ENCODE measurements at regions not wholly inside any gene's neighbourhood (a gene's known extent, or its start where the extent isn't known, plus 50 kb on each side); places are given as distances from the start of the nearest gene placed in this dataset.

DNA sequence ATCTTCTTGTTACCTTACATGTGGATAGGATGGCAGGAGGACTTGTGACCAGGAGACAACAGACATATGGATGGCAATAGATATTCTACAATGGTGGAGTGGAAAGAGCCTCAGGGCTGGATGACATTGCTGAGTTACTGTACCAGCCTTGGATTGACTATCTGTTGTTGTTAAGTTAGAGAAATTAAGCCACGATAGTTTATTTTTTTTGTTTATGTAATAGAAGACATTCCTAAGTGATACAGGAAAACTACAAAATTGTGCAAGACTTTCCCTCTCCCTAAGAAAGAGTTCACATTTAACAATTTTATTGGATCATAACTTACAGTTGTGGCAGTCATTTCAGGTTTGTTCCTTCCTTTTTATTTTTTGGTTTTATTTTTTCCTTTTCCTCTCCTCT is 230.7 kb upstream of the CACNA2D1 start:
- TF ChIP-seq CTCF (IDR thresholded peaks at IDR 0.05; ENCODE audit: poor library complexity, severe bottlenecking) (no peak), POLR2AphosphoS5 (IDR thresholded peaks at IDR 0.05) (no peak), SMC3 (conservative IDR thresholded peaks at IDR 0.05; ENCODE audit: poor library complexity) (no peak), EZH2 (IDR thresholded peaks at IDR 0.05; ENCODE audit: borderline replicate concordance, insufficient read depth, low read length, poor library complexity, severe bottlenecking) (no peak), REST (IDR thresholded peaks at IDR 0.05; ENCODE audit: borderline replicate concordance) (no peak), RAD21 (conservative IDR thresholded peaks at IDR 0.05) (no peak), EP300 (conservative IDR thresholded peaks at IDR 0.05; ENCODE audit: poor library complexity, severe bottlenecking) (no peak)

All from neural cell (in vitro differentiated cells).